ENCODE measurements at regions not wholly inside any gene's neighbourhood (a gene's known extent, or its start where the extent isn't known, plus 50 kb on each side); places are given as distances from the start of the nearest gene placed in this dataset.
"Not testable (repeated sequence)": the region's sequence is repeated elsewhere in the genome, so short reads cannot be mapped to it uniquely, and the experiment has no call there.

GRCh38 chr21:32884062-32884461 lies 112.5 kb upstream of the PAXBP1 start:
- peak; percentile 56 for DNase-seq (ENCODE audit: low spot score)

- DNase-seq (ENCODE audit: low spot score) = no peak
Observed at GRCh38 chr21:32886339-32886738, 114.8 kb upstream of the PAXBP1 start.

- no peak for DNase-seq (ENCODE audit: low spot score)
Observed at GRCh38 chr21:32887026-32887425, 115.5 kb upstream of the PAXBP1 start.

GRCh38 chr21:32888971-32889370 lies 117.4 kb upstream of the PAXBP1 start:
- no peak for DNase-seq (ENCODE audit: low spot score)

DNA sequence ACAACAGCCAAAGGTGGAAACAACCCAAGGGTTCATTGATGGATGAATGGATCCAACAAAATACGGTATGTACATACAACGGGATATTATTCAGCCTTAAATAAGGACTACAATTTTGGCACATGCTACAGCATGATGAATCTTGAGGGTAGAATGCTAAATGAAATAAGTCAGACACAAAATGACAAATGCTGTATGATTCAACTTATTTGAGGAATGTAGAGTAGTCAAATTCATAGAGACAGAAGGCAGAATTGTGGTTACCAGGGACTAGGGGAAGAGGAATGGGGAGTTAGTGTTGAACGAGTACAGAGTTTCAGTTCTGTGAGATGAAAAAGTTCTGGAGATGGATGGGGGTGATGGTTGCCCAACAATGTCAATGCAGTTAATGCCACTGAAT lies 118.0 kb upstream of the PAXBP1 start:
- DNase-seq (ENCODE audit: low spot score) = no peak

DNA sequence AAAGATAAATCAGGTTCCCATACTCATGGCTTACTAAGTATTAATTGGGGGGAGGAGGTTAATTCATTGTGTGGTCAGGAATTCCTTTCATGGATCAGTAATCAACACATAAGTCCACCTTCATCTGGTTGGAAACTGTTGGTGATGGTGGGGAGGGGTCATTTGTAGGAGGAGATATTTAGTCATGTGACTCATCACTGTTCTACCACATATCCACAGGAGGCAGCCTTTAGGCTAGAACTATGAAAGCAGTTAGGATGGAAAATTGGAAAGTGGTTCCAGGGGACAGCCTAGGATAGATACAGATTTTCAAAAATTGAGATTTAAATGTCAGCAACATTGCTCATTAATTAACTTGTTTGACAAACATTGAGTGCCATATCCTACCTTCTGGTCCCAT lies 122.8 kb upstream of the PAXBP1 start:
- DNase-seq (ENCODE audit: low spot score) = no peak

- no peak for DNase-seq (ENCODE audit: low spot score)
Observed at GRCh38 chr21:32900814-32901213, 124.9 kb upstream of the OLIG2 start.

- no peak for DNase-seq (ENCODE audit: low spot score)
Observed at GRCh38 chr21:32907521-32907920, 118.2 kb upstream of the OLIG2 start.

- DNase-seq (ENCODE audit: low spot score) = no peak
Observed at GRCh38 chr21:32908534-32908933, 117.2 kb upstream of the OLIG2 start.

GRCh38 chr21:32909393-32909792 lies 116.3 kb upstream of the OLIG2 start:
- no peak for DNase-seq (ENCODE audit: low spot score)

DNA sequence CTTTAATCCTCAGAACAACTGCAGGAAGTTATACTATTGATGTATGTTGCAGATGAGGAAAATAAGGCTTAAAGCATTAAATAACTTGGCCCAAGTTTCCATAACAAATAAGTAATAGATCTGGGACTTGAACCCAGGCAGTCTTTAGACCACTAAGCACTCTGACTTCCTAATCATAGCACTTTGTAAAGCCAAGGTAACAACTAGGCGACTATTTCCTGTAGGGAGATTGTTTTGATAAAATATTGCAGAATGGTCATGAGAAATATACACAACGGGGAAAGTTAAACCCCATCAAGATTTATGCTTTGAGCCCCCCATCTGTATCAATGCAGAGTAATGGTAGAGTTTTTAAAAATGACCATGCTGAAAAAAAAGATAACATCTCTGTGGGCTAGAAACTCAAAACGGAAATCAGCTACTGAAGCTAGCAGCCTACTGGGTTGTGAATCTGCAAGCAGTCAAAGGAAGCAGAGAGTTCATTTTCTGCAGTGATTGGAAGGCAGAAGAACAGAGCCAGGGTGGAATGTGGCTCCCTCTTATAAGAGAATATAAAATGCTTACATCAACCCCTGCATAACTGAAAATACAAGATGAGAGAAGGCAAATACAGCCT lies 111.2 kb upstream of the OLIG2 start:
- no peak for DNase-seq (ENCODE audit: low spot score)

DNA sequence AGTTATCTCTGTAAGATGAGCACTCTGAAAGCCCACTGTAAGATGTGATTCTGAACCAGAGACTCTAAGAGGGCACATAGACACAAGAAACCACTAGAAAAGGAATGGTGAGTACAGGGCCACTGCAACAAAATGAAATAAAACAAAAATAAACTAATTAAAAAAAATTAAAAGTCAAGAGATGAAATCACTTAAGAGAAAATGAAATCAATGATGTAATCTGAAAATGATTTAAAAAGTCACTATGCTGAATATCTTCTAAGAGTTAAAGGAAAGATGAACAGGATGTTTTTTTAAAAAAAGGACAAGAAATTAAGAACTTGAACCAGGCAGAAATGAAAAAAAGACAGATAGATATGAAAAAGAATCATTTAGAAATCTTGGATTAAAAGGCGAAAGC lies 110.6 kb upstream of the OLIG2 start:
- DNase-seq (ENCODE audit: low spot score) = no peak

DNA sequence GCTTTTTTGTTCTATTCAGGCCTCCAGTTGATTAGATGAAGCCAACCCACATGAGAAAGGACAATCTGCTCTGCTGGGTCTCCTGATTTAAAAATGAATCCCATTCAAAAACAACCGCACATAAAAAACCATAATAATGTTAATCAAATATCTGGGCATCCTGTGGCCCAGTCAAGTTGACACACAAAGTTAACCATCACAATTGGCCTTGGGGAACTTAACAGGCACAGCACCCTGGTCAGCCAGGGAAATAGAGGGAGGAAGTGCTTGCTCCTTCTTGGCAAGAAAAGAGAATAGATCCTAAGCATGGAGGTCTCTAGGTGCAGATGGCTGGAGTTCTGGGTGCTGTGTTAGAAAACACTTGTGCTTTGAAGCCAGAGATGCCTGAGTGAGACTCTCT lies 109.6 kb upstream of the OLIG2 start:
- no peak for DNase-seq (ENCODE audit: low spot score)

- DNase-seq (ENCODE audit: low spot score) = no peak
Observed at GRCh38 chr21:32916522-32917099, 109.1 kb upstream of the OLIG2 start.

DNA sequence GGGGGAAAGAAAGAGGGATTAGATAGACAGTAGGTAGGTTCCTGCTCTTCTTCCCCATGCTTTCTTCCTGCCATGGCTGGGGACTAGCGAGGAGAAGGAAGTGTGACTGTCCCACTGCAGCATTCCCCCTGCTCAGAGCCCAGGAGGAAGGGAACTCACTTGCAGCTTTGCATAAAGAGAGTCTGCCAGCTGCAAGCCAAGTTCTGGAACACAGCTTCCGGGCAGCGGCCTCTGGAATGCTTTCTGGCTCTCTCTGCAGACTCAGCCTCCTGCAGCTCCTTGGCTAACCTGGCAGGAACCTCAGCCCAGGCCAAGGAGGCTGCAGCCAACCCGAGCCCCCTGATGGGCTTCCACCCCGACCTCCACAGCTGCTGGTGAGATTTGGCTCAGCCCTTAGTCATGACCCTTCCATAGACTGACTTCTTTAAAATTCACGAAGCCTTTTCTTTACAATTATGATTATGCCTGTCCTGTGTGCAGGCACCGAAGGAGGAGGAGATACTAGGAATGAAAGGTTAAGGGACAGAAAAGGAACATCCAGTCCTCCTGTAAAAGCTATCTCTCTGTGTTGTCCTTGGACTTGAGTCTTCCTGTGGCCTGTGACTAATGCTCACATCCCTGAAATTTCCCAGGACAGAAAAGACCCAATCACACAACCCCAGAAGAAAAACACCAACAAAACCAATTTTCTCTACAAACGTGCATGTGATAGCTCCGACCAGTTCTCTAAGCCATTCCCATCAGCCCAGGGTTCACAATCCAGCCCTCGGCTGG lies 108.2 kb upstream of the OLIG2 start:
- no peak for DNase-seq (ENCODE audit: low spot score)

- no peak for DNase-seq (ENCODE audit: low spot score)
Observed at GRCh38 chr21:32918478-32919120, 107.1 kb upstream of the OLIG2 start.

GRCh38 chr21:32920474-32920873 lies 105.3 kb upstream of the OLIG2 start:
- no peak for DNase-seq (ENCODE audit: low spot score)

- peak; percentile 54 for DNase-seq (ENCODE audit: low spot score)
Observed at GRCh38 chr21:32921632-32922230, 104.0 kb upstream of the OLIG2 start.

DNA sequence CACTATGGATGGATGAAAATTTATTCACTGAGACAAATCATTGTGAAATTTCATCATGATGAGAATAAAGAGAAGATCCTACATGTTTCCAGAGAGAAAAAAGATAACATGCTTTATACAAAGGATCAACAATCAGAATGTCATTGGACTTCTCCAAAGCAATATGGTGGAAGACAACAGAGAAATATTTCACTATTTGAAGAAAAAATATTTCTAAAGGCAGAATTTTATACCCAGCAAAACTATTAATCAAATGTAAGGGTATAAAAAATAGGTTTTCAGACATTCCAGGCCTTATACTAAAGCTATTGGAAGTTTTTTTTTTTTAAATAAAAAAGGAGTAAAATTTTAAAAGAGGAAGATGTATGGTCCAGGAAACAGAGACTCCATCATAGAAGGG lies 100.6 kb upstream of the OLIG2 start:
- DNase-seq (ENCODE audit: low spot score) = no peak

DNA sequence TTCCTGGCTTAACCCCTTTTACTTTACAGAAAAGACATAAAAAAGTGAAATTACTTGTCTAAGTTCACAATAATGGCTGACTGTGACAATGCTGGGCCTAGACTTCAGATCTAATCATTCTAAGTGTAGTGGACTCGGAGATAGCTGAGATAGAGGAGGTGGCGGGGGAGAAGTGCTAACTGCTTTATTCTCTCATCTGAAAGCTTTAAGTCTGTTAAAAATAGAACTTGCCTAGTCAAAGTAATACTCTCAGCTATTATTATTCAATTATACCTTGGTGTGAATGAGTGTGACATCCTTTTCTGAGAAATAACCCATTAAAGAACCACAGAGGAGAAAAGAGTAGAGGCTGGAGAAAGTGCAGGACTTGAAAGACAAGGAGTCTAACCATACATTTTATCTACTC lies 96.1 kb upstream of the OLIG2 start:
- no peak for DNase-seq (ENCODE audit: low spot score)

DNA sequence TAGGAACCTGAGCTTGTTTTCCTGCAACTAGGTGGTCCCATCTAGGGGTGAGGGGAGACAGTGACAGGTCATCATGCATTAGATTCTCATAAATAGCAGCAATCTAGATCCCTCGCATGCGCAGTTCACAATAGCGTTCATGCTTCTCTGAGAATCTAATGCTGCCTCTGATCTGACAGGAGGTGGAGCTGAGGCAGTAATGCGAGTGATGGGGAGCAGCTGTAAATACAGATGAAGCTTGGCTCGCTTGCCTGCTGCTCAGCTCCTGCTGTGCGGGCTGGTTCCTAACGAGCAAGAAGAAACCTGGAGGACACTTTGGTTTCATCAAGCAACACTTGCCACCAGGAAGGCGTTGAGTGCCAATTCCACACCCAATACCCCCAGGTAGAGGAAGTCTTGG lies 95.1 kb upstream of the OLIG2 start:
- DNase-seq (ENCODE audit: low spot score) = no peak

- DNase-seq (ENCODE audit: low spot score) = not testable (repeated sequence)
Observed at GRCh38 chr21:32934068-32934467, 91.7 kb upstream of the OLIG2 start.

GRCh38 chr21:32934829-32935228 lies 90.9 kb upstream of the OLIG2 start:
- no peak for DNase-seq (ENCODE audit: low spot score)

Measured in iPS-NIHi11 (cell line).